Lower lobe of right lung (tissue), 2 donors: ENCODE measurements at regions not wholly inside any gene's neighbourhood (a gene's known extent, or its start where the extent isn't known, plus 50 kb on each side); places are given as distances from the start of the nearest gene placed in this dataset.

ENCODE experiments used
- ATAC-seq, 2 donors: fragments of 200-7000 bp; cut with Tn5 transposase; one replicate each; pipeline ENCODE4 v1.9.1; 2020 to 2022; ENCODE audit warnings: mild to moderate bottlenecking in 2 of 2, moderate library complexity in 2 of 2
- DNase-seq: peaks from one replicate; pipeline ENCODE4 v3.0.0-alpha.2; 2020
- H3K27ac ChIP-seq: fragments of 200-600 bp; one replicate; pipeline ENCODE4 v1.8.0; 2022
- H3K27me3 ChIP-seq: fragments of 200-600 bp; one replicate; pipeline ENCODE4 v1.8.0; 2022; ENCODE audit warnings: low read depth
- H3K36me3 ChIP-seq: fragments of 200-600 bp; one replicate; pipeline ENCODE4 v1.8.0; 2022; ENCODE audit warnings: mild to moderate bottlenecking
- H3K4me1 ChIP-seq: fragments of 200-600 bp; one replicate; pipeline ENCODE4 v1.8.0; 2022
- H3K4me3 ChIP-seq: fragments of 200-600 bp; one replicate; pipeline ENCODE4 v1.8.0; 2022; ENCODE audit warnings: mild to moderate bottlenecking
- H3K9me3 ChIP-seq: fragments of 200-600 bp; one replicate; pipeline ENCODE4 v1.8.0; 2022
- CTCF ChIP-seq: fragments of 200-600 bp; IDR thresholded peaks from one replicate; pipeline ENCODE4 v1.8.0; 2022; ENCODE audit warnings: antibody characterized with exemption, mild to moderate bottlenecking
- intact Hi-C: fragments of 100-400 bp; cut with DNase I; formaldehyde crosslinking; loops from one replicate; pipeline ENCODE4 v1.11.0; 2022
- donor health status: DM: no; HTN: yes; CAD: no; lungs with severe emphysema.

GRCh38 chr3:34239287-34239686 is 440.9 kb downstream of the PDCD6IP start:
- H3K4me3 ChIP-seq, result no peak overlapping the region
- DNase-seq (no peak), ATAC-seq (no peak)
- no peaks in the 10 kb centered on the region for H3K9me3 ChIP-seq
- H3K36me3 ChIP-seq, result no peaks in the 10 kb centered on the region
- TF ChIP-seq CTCF, result no peak
- intact Hi-C loops, result no loop called here
- H3K27ac ChIP-seq, result no peak overlapping the region
- no peaks in the 10 kb centered on the region for H3K4me1 ChIP-seq
- no peaks in the 10 kb centered on the region for H3K27me3 ChIP-seq

- no peaks in the 10 kb centered on the region for H3K9me3 ChIP-seq
- no peaks in the 10 kb centered on the region for H3K4me1 ChIP-seq
- no peaks in the 10 kb centered on the region for H3K36me3 ChIP-seq
- H3K4me3 ChIP-seq, result no peak overlapping the region
- intact Hi-C loops, result no loop called here
- ATAC-seq (no peak), DNase-seq (no peak)
- no peak for TF ChIP-seq CTCF
- no peaks in the 10 kb centered on the region for H3K27me3 ChIP-seq
- H3K27ac ChIP-seq, result no peak overlapping the region
Observed at GRCh38 chr3:34239875-34240274, 441.4 kb downstream of the PDCD6IP start.

- no peak for TF ChIP-seq CTCF
- intact Hi-C loops, result no loop called here
- no peak overlapping the region for H3K4me3 ChIP-seq
Observed at GRCh38 chr3:34247401-34247800, 449.0 kb downstream of the PDCD6IP start.

GRCh38 chr3:34248352-34248751 is 449.9 kb downstream of the PDCD6IP start:
- ATAC-seq (no peak), DNase-seq (no peak)
- H3K9me3 ChIP-seq, result no peaks in the 10 kb centered on the region
- no peak for TF ChIP-seq CTCF
- H3K4me1 ChIP-seq, result no peaks in the 10 kb centered on the region
- no peaks in the 10 kb centered on the region for H3K36me3 ChIP-seq
- no peak overlapping the region for H3K4me3 ChIP-seq
- no peak overlapping the region for H3K27ac ChIP-seq
- no peaks in the 10 kb centered on the region for H3K27me3 ChIP-seq
- intact Hi-C loops, result no loop called here

More at GRCh38 chr3:34247401-34247800, 449.0 kb downstream of the PDCD6IP start:
- DNase-seq (no peak), ATAC-seq (no peak)
- H3K27ac ChIP-seq, result no peak overlapping the region
- no peaks in the 10 kb centered on the region for H3K36me3 ChIP-seq
- H3K4me1 ChIP-seq, result no peaks in the 10 kb centered on the region
- no peaks in the 10 kb centered on the region for H3K27me3 ChIP-seq
- no peaks in the 10 kb centered on the region for H3K9me3 ChIP-seq

- no peak for TF ChIP-seq CTCF
- no peaks in the 10 kb centered on the region for H3K4me1 ChIP-seq
- no peak overlapping the region for H3K27ac ChIP-seq
- no peaks in the 10 kb centered on the region for H3K9me3 ChIP-seq
- ATAC-seq (no peak), DNase-seq (no peak)
- no peaks in the 10 kb centered on the region for H3K27me3 ChIP-seq
- no peak overlapping the region for H3K4me3 ChIP-seq
- H3K36me3 ChIP-seq, result no peaks in the 10 kb centered on the region
- intact Hi-C loops, result no loop called here
Observed at GRCh38 chr3:34254285-34254684, 455.9 kb downstream of the PDCD6IP start.

DNA sequence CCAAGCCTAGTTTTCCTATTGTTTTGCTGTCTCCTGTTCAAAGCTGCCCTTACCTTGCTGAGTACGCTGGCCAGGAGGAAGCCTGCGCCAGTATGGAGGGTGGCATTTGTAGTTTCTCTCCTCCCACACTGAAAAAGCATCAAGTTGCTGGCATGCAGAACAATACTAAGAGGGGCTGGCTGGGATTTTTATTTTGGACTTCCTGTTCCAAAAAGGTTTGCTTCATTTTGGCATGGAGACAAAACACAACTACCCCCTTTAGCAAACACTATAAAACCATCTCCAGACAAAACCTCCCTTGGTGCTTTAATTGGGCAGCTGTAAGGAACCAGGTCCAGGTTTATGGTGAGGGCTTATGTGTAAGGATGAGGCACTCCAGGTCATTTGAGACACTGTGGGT is 457.6 kb downstream of the PDCD6IP start:
- no peaks in the 10 kb centered on the region for H3K36me3 ChIP-seq
- no peak overlapping the region for H3K27ac ChIP-seq
- no peak for DNase-seq
- no peak for ATAC-seq
- TF ChIP-seq CTCF, result no peak
- H3K4me3 ChIP-seq, result no peak overlapping the region
- peaks cover 4% of the 10 kb centered on the region for H3K4me1 ChIP-seq
- H3K27me3 ChIP-seq, result no peaks in the 10 kb centered on the region
- intact Hi-C loops, result no loop called here
- H3K9me3 ChIP-seq, result no peaks in the 10 kb centered on the region
